NCI-H146 treated with DMSO at 0.1 percent for 48 hours (cell line): ENCODE measurements at regions not wholly inside any gene's neighbourhood (a gene's known extent, or its start where the extent isn't known, plus 50 kb on each side); places are given as distances from the start of the nearest gene placed in this dataset.

ENCODE experiments used
- DNase-seq: peaks from one replicate; lab custom pipeline; 2025; ENCODE audit not compliant: unreplicated experiment; lab: John Stamatoyannopoulos, UW

- no peak for DNase-seq
Observed at GRCh38 chr3:20352546-20353179, 166.7 kb upstream of the SGO1 start.

GRCh38 chr3:20350449-20350848, 164.4 kb upstream of the SGO1 start:
- DNase-seq: no peak

- no peak for DNase-seq
Observed at GRCh38 chr3:20346916-20347315, 160.9 kb upstream of the SGO1 start.

GRCh38 chr3:20346369-20346768, 160.4 kb upstream of the SGO1 start:
- DNase-seq: no peak

GRCh38 chr3:20344400-20344959, 158.5 kb upstream of the SGO1 start:
- DNase-seq: no peak

GRCh38 chr3:20343790-20344189, 157.8 kb upstream of the SGO1 start:
- DNase-seq: no peak

GRCh38 chr3:20340324-20340928, 154.4 kb upstream of the SGO1 start:
- DNase-seq: no peak

GRCh38 chr3:20336572-20336971, 150.6 kb upstream of the SGO1 start:
- no peak for DNase-seq

GRCh38 chr3:20334842-20335241, 148.8 kb upstream of the SGO1 start:
- DNase-seq: no peak

GRCh38 chr3:20327889-20328288, 141.9 kb upstream of the SGO1 start:
- no peak for DNase-seq

GRCh38 chr3:20326541-20326940, 140.5 kb upstream of the SGO1 start:
- DNase-seq: no peak

- DNase-seq: no peak
Observed at GRCh38 chr3:20325563-20325962, 139.6 kb upstream of the SGO1 start.

GRCh38 chr3:20324664-20325478, 138.9 kb upstream of the SGO1 start:
- no peak for DNase-seq

GRCh38 chr3:20323307-20323927, 137.4 kb upstream of the SGO1 start:
- DNase-seq: no peak

GRCh38 chr3:20322085-20322484, 136.1 kb upstream of the SGO1 start:
- DNase-seq: no peak

- no peak for DNase-seq
Observed at GRCh38 chr3:20321391-20322047, 135.5 kb upstream of the SGO1 start.

GRCh38 chr3:20320489-20320888, 134.5 kb upstream of the SGO1 start:
- no peak for DNase-seq

- DNase-seq: no peak
Observed at GRCh38 chr3:20319551-20319950, 133.5 kb upstream of the SGO1 start.

GRCh38 chr3:20317616-20318015, 131.6 kb upstream of the SGO1 start:
- DNase-seq: no peak

GRCh38 chr3:20316238-20316637, 130.2 kb upstream of the SGO1 start:
- no peak for DNase-seq

GRCh38 chr3:20310629-20311028, 124.6 kb upstream of the SGO1 start:
- DNase-seq: no peak
